OCI-LY1 (cell line): ENCODE measurements at regions not wholly inside any gene's neighbourhood (a gene's known extent, or its start where the extent isn't known, plus 50 kb on each side); places are given as distances from the start of the nearest gene placed in this dataset.
"Not testable (repeated sequence)": the region's sequence is repeated elsewhere in the genome, so short reads cannot be mapped to it uniquely, and the experiment has no call there.

Experiments
- EZH2 ChIP-seq: fragments of 200-600 bp; sonication (generic), shearing (Covaris generic); IDR thresholded peaks from 2 replicates; pipeline ENCODE4 v1.8.0; 2017; ENCODE audit warnings: borderline replicate concordance, mixed run types, mild to moderate bottlenecking, antibody characterized with exemption, low read length, moderate library complexity, mixed read lengths
- TF ChIP-seq, protein P1 (sequence below): fragments of 200-600 bp; sonication (generic), shearing (Covaris generic); IDR thresholded peaks from 2 replicates; pipeline ENCODE4 v1.5.1; 2017; ENCODE audit warnings: mild to moderate bottlenecking, antibody characterized with exemption, low read length, moderate library complexity, mixed read lengths

- TF ChIP-seq, protein P1, sequence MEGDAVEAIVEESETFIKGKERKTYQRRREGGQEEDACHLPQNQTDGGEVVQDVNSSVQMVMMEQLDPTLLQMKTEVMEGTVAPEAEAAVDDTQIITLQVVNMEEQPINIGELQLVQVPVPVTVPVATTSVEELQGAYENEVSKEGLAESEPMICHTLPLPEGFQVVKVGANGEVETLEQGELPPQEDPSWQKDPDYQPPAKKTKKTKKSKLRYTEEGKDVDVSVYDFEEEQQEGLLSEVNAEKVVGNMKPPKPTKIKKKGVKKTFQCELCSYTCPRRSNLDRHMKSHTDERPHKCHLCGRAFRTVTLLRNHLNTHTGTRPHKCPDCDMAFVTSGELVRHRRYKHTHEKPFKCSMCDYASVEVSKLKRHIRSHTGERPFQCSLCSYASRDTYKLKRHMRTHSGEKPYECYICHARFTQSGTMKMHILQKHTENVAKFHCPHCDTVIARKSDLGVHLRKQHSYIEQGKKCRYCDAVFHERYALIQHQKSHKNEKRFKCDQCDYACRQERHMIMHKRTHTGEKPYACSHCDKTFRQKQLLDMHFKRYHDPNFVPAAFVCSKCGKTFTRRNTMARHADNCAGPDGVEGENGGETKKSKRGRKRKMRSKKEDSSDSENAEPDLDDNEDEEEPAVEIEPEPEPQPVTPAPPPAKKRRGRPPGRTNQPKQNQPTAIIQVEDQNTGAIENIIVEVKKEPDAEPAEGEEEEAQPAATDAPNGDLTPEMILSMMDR, result not testable (repeated sequence)
- TF ChIP-seq EZH2, result not testable (repeated sequence)
Observed at GRCh38 chr21:22359599-22359998, 1361.4 kb downstream of the NCAM2 start.
